Gastroesophageal sphincter (tissue), 3 donors: ENCODE measurements at regions not wholly inside any gene's neighbourhood (a gene's known extent, or its start where the extent isn't known, plus 50 kb on each side); places are given as distances from the start of the nearest gene placed in this dataset.

ENCODE experiments used
- EP300 ChIP-seq: sonication (generic); formaldehyde crosslinking; IDR thresholded peaks from one replicate; pipeline ENCODE4 v1.6.1; 2017; ENCODE audit warnings: antibody characterized with exemption, mild to moderate bottlenecking
- POLR2A ChIP-seq, 2 donors: fragments of 450-650 bp; IDR thresholded peaks; one replicate each; pipeline ENCODE4 v1.6.1; 2017; ENCODE audit warnings: antibody characterized with exemption in 2 of 2, mild to moderate bottlenecking in 2 of 2, moderate library complexity in 1 of 2
- POLR2AphosphoS5 ChIP-seq: sonication (generic); formaldehyde crosslinking; IDR thresholded peaks from one replicate; pipeline ENCODE4 v1.6.1; 2017; ENCODE audit warnings: antibody characterized with exemption
- TF ChIP-seq, protein P1 (sequence below), 4 experiments: fragments of 200-600 bp in 2 of 4; fragments of 450-650 bp in 2 of 4; sonication (generic) in 1 of 4; IDR thresholded peaks; one replicate each; pipeline ENCODE4 v1.5.1; 2017 to 2019; ENCODE audit warnings: antibody characterized with exemption in 4 of 4, mild to moderate bottlenecking in 2 of 4, moderate library complexity in 2 of 4

DNA sequence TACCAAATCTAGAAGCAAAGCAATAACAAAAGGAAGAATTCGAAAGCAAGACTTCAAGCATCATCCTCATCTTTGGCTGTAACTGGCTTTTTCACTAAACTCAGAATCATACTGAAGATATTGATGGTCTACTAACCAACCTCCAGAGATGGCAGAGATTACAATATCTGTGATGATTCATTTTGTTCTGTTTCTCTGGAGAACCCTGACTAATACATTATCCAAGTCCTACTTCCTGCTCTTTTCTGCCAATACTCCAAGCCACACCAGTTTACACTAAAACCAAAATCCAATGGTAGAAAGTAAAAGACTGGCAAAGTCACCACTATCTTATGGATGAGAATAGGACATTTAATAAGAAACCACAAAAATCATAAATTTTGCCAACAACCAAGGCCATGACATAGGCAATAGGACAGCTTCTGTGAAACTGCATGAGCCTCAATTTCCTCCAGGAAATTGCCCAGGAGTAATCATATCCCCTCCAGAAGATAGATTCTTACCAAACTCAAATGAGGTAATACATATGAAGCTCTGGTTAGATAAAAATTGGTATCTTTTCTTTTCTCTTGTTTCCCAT is 159.8 kb downstream of the METTL4 start:
- TF ChIP-seq, protein P1, sequence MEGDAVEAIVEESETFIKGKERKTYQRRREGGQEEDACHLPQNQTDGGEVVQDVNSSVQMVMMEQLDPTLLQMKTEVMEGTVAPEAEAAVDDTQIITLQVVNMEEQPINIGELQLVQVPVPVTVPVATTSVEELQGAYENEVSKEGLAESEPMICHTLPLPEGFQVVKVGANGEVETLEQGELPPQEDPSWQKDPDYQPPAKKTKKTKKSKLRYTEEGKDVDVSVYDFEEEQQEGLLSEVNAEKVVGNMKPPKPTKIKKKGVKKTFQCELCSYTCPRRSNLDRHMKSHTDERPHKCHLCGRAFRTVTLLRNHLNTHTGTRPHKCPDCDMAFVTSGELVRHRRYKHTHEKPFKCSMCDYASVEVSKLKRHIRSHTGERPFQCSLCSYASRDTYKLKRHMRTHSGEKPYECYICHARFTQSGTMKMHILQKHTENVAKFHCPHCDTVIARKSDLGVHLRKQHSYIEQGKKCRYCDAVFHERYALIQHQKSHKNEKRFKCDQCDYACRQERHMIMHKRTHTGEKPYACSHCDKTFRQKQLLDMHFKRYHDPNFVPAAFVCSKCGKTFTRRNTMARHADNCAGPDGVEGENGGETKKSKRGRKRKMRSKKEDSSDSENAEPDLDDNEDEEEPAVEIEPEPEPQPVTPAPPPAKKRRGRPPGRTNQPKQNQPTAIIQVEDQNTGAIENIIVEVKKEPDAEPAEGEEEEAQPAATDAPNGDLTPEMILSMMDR (IDR thresholded peaks at IDR 0.05), result no peak
- TF ChIP-seq EP300 (no peak), POLR2A (IDR thresholded peaks at IDR 0.05) (no peak), POLR2AphosphoS5 (no peak)
